ENCODE measurements at regions not wholly inside any gene's neighbourhood (a gene's known extent, or its start where the extent isn't known, plus 50 kb on each side); places are given as distances from the start of the nearest gene placed in this dataset.

- ATAC-seq (no peak), DNase-seq (no peak)
- H3K4me3 ChIP-seq, result no peak overlapping the region
- intact Hi-C loops (cut with DNase I), result no loop called here
- H3K4me1 ChIP-seq, result no peaks in the 10 kb centered on the region
- no peaks in the 10 kb centered on the region for H3K9me3 ChIP-seq
- H3K27ac ChIP-seq, result no peak overlapping the region
- H3K27me3 ChIP-seq (ENCODE audit: low read depth), result no peaks in the 10 kb centered on the region
- H3K36me3 ChIP-seq, result no peaks in the 10 kb centered on the region
- TF ChIP-seq CTCF (IDR thresholded peaks at IDR 0.05), result no peak
These were observed 737.4 kb downstream of the MRPL39 start for GRCh38 chr21:24869862-24870261.

- H3K36me3 ChIP-seq, result no peaks in the 10 kb centered on the region
- no peak overlapping the region for H3K27ac ChIP-seq
- ATAC-seq, result no peak
- H3K27me3 ChIP-seq (ENCODE audit: low read depth), result no peaks in the 10 kb centered on the region
- no peak overlapping the region for H3K4me3 ChIP-seq
- intact Hi-C loops (cut with DNase I), result no loop called here
- no peak for DNase-seq
- no peak for TF ChIP-seq CTCF (IDR thresholded peaks at IDR 0.05)
- H3K4me1 ChIP-seq, result no peaks in the 10 kb centered on the region
- no peaks in the 10 kb centered on the region for H3K9me3 ChIP-seq
These were observed 739.2 kb downstream of the MRPL39 start for GRCh38 chr21:24868117-24868516.

GRCh38 chr21:24861471-24861870, 745.8 kb downstream of the MRPL39 start:
- no peak for ATAC-seq
- Histone ChIP-seq H3K4me3 (no peak overlapping the region), H3K27me3 (ENCODE audit: low read depth) (no peaks in the 10 kb centered on the region), H3K27ac (no peak overlapping the region), H3K36me3 (no peaks in the 10 kb centered on the region), H3K4me1 (no peaks in the 10 kb centered on the region), H3K9me3 (no peaks in the 10 kb centered on the region)
- intact Hi-C loops (cut with DNase I), result no loop called here
- no peak for DNase-seq
- TF ChIP-seq CTCF (IDR thresholded peaks at IDR 0.05), result no peak

- no peaks in the 10 kb centered on the region for H3K27me3 ChIP-seq (ENCODE audit: low read depth)
- intact Hi-C loops (cut with DNase I), result no loop called here
- ATAC-seq (no peak), DNase-seq (no peak)
- H3K4me3 ChIP-seq, result no peak overlapping the region
- no peaks in the 10 kb centered on the region for H3K36me3 ChIP-seq
- no peaks in the 10 kb centered on the region for H3K9me3 ChIP-seq
- TF ChIP-seq CTCF (IDR thresholded peaks at IDR 0.05), result no peak
- no peak overlapping the region for H3K27ac ChIP-seq
- H3K4me1 ChIP-seq, result no peaks in the 10 kb centered on the region
These were observed 751.0 kb downstream of the MRPL39 start for GRCh38 chr21:24856326-24856725.

DNA sequence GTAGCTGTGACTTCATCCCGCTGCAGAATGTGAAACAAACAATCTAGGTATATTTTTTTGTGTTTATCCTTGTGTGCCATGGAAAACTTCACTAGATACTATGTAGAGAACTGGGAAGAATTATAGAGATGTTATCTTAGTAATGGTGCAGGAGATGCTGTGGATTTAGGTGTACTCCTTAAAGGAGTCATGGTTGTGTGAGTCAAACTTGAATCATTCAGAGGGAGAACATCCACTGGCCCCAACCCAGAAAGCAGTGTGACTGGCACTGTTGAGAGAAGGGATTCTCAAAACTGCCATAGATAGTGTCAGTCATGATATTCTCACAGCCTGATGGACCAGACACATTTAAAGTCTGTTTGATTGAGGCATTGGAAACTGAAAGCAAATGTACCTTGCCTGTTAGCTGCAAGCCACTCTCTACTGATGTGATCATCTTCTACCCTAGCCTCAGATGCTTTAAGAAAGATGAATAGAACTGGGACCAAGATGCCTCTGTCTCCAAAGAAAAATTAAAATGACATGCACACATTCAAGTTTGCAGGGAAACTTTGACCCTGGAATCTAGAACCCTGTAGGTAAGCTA, 754.6 kb downstream of the MRPL39 start:
- H3K36me3 ChIP-seq, result no peaks in the 10 kb centered on the region
- H3K27me3 ChIP-seq (ENCODE audit: low read depth), result no peaks in the 10 kb centered on the region
- no peak overlapping the region for H3K27ac ChIP-seq
- ATAC-seq, result no peak
- intact Hi-C loops (cut with DNase I), result no loop called here
- H3K4me1 ChIP-seq, result no peaks in the 10 kb centered on the region
- TF ChIP-seq CTCF (IDR thresholded peaks at IDR 0.05), result no peak
- H3K4me3 ChIP-seq, result no peak overlapping the region
- H3K9me3 ChIP-seq, result no peaks in the 10 kb centered on the region
- DNase-seq, result no peak

DNA sequence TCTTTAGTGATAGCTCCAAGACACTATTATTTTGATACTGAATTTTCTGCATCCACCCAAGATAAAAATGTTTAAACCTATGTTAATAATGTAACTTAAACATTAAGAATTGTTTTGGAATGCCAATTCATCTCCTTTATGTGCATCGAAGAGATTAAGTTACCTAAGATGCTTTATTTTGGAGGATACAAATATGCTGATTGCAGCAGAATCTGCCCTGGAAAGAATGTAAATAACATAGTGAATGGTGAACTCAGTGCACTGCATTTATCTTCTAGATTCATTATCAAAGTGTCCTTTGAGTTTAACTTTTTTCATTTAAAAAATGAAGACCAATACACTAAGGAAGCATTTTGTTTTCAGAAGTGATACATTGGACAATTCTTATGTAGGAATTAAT, 757.2 kb downstream of the MRPL39 start:
- H3K27me3 ChIP-seq (ENCODE audit: low read depth), result no peaks in the 10 kb centered on the region
- DNase-seq (no peak), ATAC-seq (no peak)
- no peaks in the 10 kb centered on the region for H3K36me3 ChIP-seq
- H3K27ac ChIP-seq, result no peak overlapping the region
- no peaks in the 10 kb centered on the region for H3K9me3 ChIP-seq
- TF ChIP-seq CTCF (IDR thresholded peaks at IDR 0.05), result no peak
- intact Hi-C loops (cut with DNase I), result no loop called here
- H3K4me1 ChIP-seq, result no peaks in the 10 kb centered on the region
- no peak overlapping the region for H3K4me3 ChIP-seq
